ENCODE measurements at regions not wholly inside any gene's neighbourhood (a gene's known extent, or its start where the extent isn't known, plus 50 kb on each side); places are given as distances from the start of the nearest gene placed in this dataset.

- Mint-ChIP-seq H3K4me1 (no peaks in the 10 kb centered on the region), H3K4me3 (no peak overlapping the region), H3K36me3 (no peaks in the 10 kb centered on the region), H3K9me3 (peaks cover 0 to 16% (median 2%) of the 10 kb centered on the region in 7 donors), H3K27ac (no peak overlapping the region), H3K27me3 (no peaks in the 10 kb centered on the region)
- ATAC-seq (ENCODE audit: low read depth in 2 of 2), result no peak
- Histone ChIP-seq H3K4me1 (ENCODE audit: control insufficient read depth, insufficient read depth, low read length, poor library complexity, severe bottlenecking) (no peaks in the 10 kb centered on the region), H3K27ac (ENCODE audit: insufficient read depth, low read length, poor library complexity, severe bottlenecking) (no peak overlapping the region), H3K36me3 (ENCODE audit: control insufficient read depth, insufficient read depth, low read length) (no peaks in the 10 kb centered on the region), H3K27me3 (ENCODE audit: control insufficient read depth, insufficient read depth, low read length) (no peaks in the 10 kb centered on the region), H3K4me3 (ENCODE audit: low read depth, low read length) (no peak overlapping the region), H3K9me3 (ENCODE audit: control insufficient read depth in 2 of 2, low read length in 2 of 2) (no peaks in the 10 kb centered on the region)
- no peak for DNase-seq
Observed at GRCh38 chr7:46489106-46489505, 568.0 kb upstream of the IGFBP3 start.

- Histone ChIP-seq H3K27ac (ENCODE audit: insufficient read depth, low read length, poor library complexity, severe bottlenecking) (no peak overlapping the region), H3K4me1 (ENCODE audit: control insufficient read depth, insufficient read depth, low read length, poor library complexity, severe bottlenecking) (no peaks in the 10 kb centered on the region), H3K36me3 (ENCODE audit: control insufficient read depth, insufficient read depth, low read length) (no peaks in the 10 kb centered on the region), H3K27me3 (ENCODE audit: control insufficient read depth, insufficient read depth, low read length) (no peaks in the 10 kb centered on the region), H3K4me3 (ENCODE audit: low read depth, low read length) (no peak overlapping the region), H3K9me3 (ENCODE audit: control insufficient read depth in 2 of 2, low read length in 2 of 2) (no peaks in the 10 kb centered on the region)
- H3K4me1 Mint-ChIP-seq, result no peaks in the 10 kb centered on the region
- H3K36me3 Mint-ChIP-seq, result no peaks in the 10 kb centered on the region
- DNase-seq (no peak), ATAC-seq (ENCODE audit: low read depth in 2 of 2) (no peak)
- peaks cover 0 to 11% (median 4%) of the 10 kb centered on the region in 7 donors for H3K9me3 Mint-ChIP-seq
- H3K4me3 Mint-ChIP-seq, result no peak overlapping the region
- no peaks in the 10 kb centered on the region for H3K27me3 Mint-ChIP-seq
- no peak overlapping the region for H3K27ac Mint-ChIP-seq
Observed at GRCh38 chr7:46488607-46489006, 567.5 kb upstream of the IGFBP3 start.

GRCh38 chr7:46486256-46487206 lies 565.5 kb upstream of the IGFBP3 start:
- Histone ChIP-seq H3K27me3 (ENCODE audit: control insufficient read depth, insufficient read depth, low read length) (no peaks in the 10 kb centered on the region), H3K4me1 (ENCODE audit: control insufficient read depth, insufficient read depth, low read length, poor library complexity, severe bottlenecking) (no peaks in the 10 kb centered on the region), H3K27ac (ENCODE audit: insufficient read depth, low read length, poor library complexity, severe bottlenecking) (no peak overlapping the region), H3K9me3 (ENCODE audit: control insufficient read depth in 2 of 2, low read length in 2 of 2) (no peaks in the 10 kb centered on the region), H3K36me3 (ENCODE audit: control insufficient read depth, insufficient read depth, low read length) (no peaks in the 10 kb centered on the region), H3K4me3 (ENCODE audit: low read depth, low read length) (no peak overlapping the region)
- Mint-ChIP-seq H3K36me3 (no peaks in the 10 kb centered on the region), H3K27ac (no peak overlapping the region), H3K9me3 (peaks cover 0 to 6% (median 2%) of the 10 kb centered on the region in 7 donors), H3K27me3 (no peaks in the 10 kb centered on the region), H3K4me3 (no peak overlapping the region), H3K4me1 (no peaks in the 10 kb centered on the region)
- DNase-seq (no peak), ATAC-seq (ENCODE audit: low read depth in 2 of 2) (no peak)

GRCh38 chr7:46485481-46486065 lies 564.5 kb upstream of the IGFBP3 start:
- Histone ChIP-seq H3K27ac (ENCODE audit: insufficient read depth, low read length, poor library complexity, severe bottlenecking) (no peak overlapping the region), H3K36me3 (ENCODE audit: control insufficient read depth, insufficient read depth, low read length) (no peaks in the 10 kb centered on the region), H3K27me3 (ENCODE audit: control insufficient read depth, insufficient read depth, low read length) (no peaks in the 10 kb centered on the region), H3K9me3 (ENCODE audit: control insufficient read depth in 2 of 2, low read length in 2 of 2) (no peaks in the 10 kb centered on the region), H3K4me3 (ENCODE audit: low read depth, low read length) (no peak overlapping the region), H3K4me1 (ENCODE audit: control insufficient read depth, insufficient read depth, low read length, poor library complexity, severe bottlenecking) (no peaks in the 10 kb centered on the region)
- H3K27me3 Mint-ChIP-seq, result no peaks in the 10 kb centered on the region
- H3K36me3 Mint-ChIP-seq, result no peaks in the 10 kb centered on the region
- peaks cover 0 to 4% (median 1%) of the 10 kb centered on the region in 7 donors for H3K9me3 Mint-ChIP-seq
- DNase-seq (no peak), ATAC-seq (ENCODE audit: low read depth in 2 of 2) (no peak)
- H3K4me1 Mint-ChIP-seq, result no peaks in the 10 kb centered on the region
- H3K27ac Mint-ChIP-seq, result no peak overlapping the region
- H3K4me3 Mint-ChIP-seq, result no peak overlapping the region

- no peaks in the 10 kb centered on the region for H3K27me3 ChIP-seq (ENCODE audit: control insufficient read depth, insufficient read depth, low read length)
- Mint-ChIP-seq H3K27ac (no peak overlapping the region), H3K27me3 (no peaks in the 10 kb centered on the region), H3K4me1 (no peaks in the 10 kb centered on the region), H3K36me3 (no peaks in the 10 kb centered on the region), H3K4me3 (no peak overlapping the region), H3K9me3 (peaks cover 0 to 4% (median 1%) of the 10 kb centered on the region in 7 donors)
- H3K9me3 ChIP-seq (ENCODE audit: control insufficient read depth in 2 of 2, low read length in 2 of 2), result no peaks in the 10 kb centered on the region
- H3K4me3 ChIP-seq (ENCODE audit: low read depth, low read length), result no peak overlapping the region
- no peak overlapping the region for H3K27ac ChIP-seq (ENCODE audit: insufficient read depth, low read length, poor library complexity, severe bottlenecking)
- H3K4me1 ChIP-seq (ENCODE audit: control insufficient read depth, insufficient read depth, low read length, poor library complexity, severe bottlenecking), result no peaks in the 10 kb centered on the region
- ATAC-seq (ENCODE audit: low read depth in 2 of 2) (no peak), DNase-seq (no peak)
- no peaks in the 10 kb centered on the region for H3K36me3 ChIP-seq (ENCODE audit: control insufficient read depth, insufficient read depth, low read length)
Observed at GRCh38 chr7:46484906-46485305, 563.8 kb upstream of the IGFBP3 start.

- Histone ChIP-seq H3K27me3 (ENCODE audit: control insufficient read depth, insufficient read depth, low read length) (no peaks in the 10 kb centered on the region), H3K9me3 (ENCODE audit: control insufficient read depth in 2 of 2, low read length in 2 of 2) (no peaks in the 10 kb centered on the region), H3K27ac (ENCODE audit: insufficient read depth, low read length, poor library complexity, severe bottlenecking) (no peak overlapping the region), H3K4me1 (ENCODE audit: control insufficient read depth, insufficient read depth, low read length, poor library complexity, severe bottlenecking) (no peaks in the 10 kb centered on the region), H3K36me3 (ENCODE audit: control insufficient read depth, insufficient read depth, low read length) (no peaks in the 10 kb centered on the region), H3K4me3 (ENCODE audit: low read depth, low read length) (no peak overlapping the region)
- no peaks in the 10 kb centered on the region for H3K36me3 Mint-ChIP-seq
- no peaks in the 10 kb centered on the region for H3K27me3 Mint-ChIP-seq
- ATAC-seq (ENCODE audit: low read depth in 2 of 2), result no peak
- DNase-seq, result no peak
- no peak overlapping the region for H3K4me3 Mint-ChIP-seq
- H3K4me1 Mint-ChIP-seq, result no peaks in the 10 kb centered on the region
- peaks cover 0 to 9% (median 4%) of the 10 kb centered on the region in 7 donors for H3K9me3 Mint-ChIP-seq
- H3K27ac Mint-ChIP-seq, result no peak overlapping the region
Observed at GRCh38 chr7:46480619-46481018, 559.5 kb upstream of the IGFBP3 start.

GRCh38 chr7:46479680-46480079 lies 558.6 kb upstream of the IGFBP3 start:
- H3K27ac ChIP-seq (ENCODE audit: insufficient read depth, low read length, poor library complexity, severe bottlenecking), result no peak overlapping the region
- no peaks in the 10 kb centered on the region for H3K36me3 ChIP-seq (ENCODE audit: control insufficient read depth, insufficient read depth, low read length)
- no peaks in the 10 kb centered on the region for H3K9me3 ChIP-seq (ENCODE audit: control insufficient read depth in 2 of 2, low read length in 2 of 2)
- no peak overlapping the region for H3K4me3 Mint-ChIP-seq
- no peaks in the 10 kb centered on the region for H3K27me3 Mint-ChIP-seq
- H3K9me3 Mint-ChIP-seq, result peaks cover 0 to 14% (median 5%) of the 10 kb centered on the region in 7 donors
- no peaks in the 10 kb centered on the region for H3K27me3 ChIP-seq (ENCODE audit: control insufficient read depth, insufficient read depth, low read length)
- no peaks in the 10 kb centered on the region for H3K36me3 Mint-ChIP-seq
- no peak overlapping the region for H3K27ac Mint-ChIP-seq
- DNase-seq, result no peak
- H3K4me3 ChIP-seq (ENCODE audit: low read depth, low read length), result no peak overlapping the region
- ATAC-seq (ENCODE audit: low read depth in 2 of 2), result no peak
- H3K4me1 ChIP-seq (ENCODE audit: control insufficient read depth, insufficient read depth, low read length, poor library complexity, severe bottlenecking), result no peaks in the 10 kb centered on the region
- H3K4me1 Mint-ChIP-seq, result no peaks in the 10 kb centered on the region
